HG03432 (cell line): ENCODE measurements at regions not wholly inside any gene's neighbourhood (a gene's known extent, or its start where the extent isn't known, plus 50 kb on each side); places are given as distances from the start of the nearest gene placed in this dataset.

Experiments used
- ATAC-seq: cut with Tn5 transposase; IDR thresholded peaks from one replicate; pipeline ENCODE4 v1.9.1; 2021; ENCODE audit warnings: mild to moderate bottlenecking, moderate library complexity; ENCODE audit not compliant: unreplicated experiment

DNA sequence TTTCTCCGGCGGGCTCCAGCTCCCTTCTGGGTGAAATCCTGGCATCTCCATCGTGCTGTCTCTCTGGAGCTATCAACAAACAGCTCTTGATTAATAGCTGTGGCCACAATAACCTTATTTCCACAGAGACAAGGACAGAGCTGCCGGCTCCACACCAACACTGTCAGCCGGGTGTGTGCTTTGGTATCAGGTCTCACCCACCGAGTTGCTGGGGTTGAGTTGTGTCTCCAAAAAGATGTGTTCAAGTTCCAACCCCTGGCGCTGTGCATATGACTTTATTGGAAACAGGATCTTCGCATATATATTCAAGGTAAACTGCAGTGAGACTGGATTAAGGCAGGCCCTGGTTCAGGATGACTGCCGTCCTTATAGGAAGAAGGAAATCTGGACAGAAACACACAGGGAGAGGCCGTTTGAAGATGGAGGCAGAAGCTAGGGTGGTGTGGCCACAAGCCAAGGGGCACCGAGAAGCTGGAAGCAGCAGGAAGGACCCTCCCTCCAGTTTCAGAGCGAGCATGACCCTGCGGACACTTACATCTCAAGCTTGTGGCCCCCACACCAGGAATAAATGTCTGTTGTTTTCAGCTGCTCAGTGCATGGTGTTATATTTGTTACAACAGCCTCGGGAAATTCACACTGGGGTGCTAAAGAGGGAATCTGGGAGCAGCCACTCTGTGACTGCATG is 88.4 kb upstream of the TMPRSS2 start:
- no peak for ATAC-seq

DNA sequence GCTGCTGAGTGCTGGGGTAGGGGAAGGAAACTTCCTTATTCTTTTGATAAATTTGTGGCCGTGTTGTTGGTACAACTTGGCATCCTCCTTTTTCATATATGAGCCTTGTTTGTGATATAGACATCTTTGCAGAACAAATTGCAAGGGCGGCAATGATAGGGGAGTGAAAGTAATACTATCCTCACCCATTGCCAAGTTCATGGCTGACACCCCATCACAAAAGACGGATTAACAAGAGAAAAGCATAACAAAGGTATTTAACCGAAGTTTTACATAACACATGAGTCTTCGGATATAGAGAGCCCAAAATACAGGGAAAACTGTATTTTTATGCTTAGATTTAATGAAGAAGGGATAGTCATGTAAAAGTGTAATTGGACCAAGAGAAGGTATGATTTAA is 86.3 kb upstream of the TMPRSS2 start:
- no peak for ATAC-seq

DNA sequence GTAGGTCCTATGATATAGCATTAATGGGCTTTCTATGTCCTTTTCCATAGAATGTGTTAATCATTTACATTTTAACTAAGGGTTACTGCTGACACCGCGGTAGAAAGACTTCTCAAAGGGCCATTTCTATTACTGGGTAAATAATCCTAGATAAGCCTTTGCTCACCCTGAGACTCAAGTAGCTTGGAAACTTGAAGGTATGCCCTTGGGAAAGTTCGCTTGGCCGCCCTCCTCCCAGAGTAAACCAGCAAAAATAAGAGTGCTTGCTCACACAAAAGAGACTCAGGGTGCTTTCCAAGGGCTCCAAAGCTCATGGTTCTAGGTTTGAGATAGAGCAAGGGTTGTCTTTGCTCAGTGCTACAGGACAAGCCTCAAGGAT is 85.8 kb upstream of the TMPRSS2 start:
- no peak for ATAC-seq

DNA sequence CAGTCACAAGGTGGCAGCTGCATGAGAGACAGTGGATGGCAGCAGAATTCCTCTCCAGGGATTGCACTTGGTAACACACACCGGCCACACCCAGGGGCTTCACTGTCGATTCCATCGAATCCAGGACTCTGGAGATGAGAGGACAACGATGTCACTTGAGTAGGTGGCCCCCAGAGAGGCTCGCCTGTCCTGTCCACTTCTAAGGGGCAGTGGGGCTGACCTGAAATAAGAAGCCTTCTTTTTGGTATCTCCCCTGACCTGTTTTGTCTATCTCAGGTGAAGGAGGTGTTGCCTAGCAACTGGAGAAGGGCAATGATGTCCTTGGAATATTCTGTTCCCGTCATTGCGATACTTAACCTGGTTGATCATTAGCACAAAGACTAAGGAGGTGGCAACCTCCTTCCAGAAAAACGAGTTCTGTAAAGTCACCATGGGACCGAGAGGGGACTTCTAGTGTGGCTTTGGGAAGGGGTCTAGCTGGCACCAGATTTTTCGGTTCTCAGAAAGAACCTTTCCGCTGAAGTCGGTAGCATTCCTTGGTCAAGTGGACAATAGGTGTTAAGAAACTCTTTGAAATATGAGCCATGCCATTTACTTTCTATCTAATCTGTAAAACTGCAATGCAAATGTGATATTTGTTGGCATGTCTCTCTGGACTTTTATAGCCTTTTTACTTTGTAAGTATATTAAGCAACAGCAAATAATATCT is 85.2 kb upstream of the TMPRSS2 start:
- ATAC-seq: no peak

DNA sequence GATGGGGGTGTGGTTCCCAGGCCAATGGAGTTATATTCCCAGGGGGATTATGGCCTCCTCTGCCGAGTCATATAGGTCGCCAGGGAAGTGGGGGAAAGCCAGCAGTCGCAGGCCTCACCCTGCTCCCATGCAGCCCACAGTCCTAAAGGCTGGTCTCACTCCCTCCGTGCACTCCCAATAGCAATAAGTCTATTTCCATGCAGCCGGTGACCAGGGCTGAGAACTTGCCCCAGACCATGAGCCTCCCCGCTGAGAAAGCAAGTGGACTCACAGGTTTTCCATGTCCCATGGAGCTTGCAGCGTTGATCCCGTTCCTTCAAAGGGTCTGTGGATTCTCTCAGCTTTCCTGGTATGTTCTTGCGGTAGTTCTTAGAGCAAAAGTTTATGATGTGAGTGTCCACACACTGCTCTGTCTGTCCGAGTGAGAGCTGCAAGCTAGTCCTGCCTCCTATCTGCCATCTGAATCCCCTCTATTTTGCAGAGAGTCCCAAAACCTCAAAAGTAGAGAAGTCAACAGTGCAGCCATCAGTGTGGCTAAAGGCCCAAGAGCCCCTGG is 81.7 kb upstream of the TMPRSS2 start:
- ATAC-seq: no peak

DNA sequence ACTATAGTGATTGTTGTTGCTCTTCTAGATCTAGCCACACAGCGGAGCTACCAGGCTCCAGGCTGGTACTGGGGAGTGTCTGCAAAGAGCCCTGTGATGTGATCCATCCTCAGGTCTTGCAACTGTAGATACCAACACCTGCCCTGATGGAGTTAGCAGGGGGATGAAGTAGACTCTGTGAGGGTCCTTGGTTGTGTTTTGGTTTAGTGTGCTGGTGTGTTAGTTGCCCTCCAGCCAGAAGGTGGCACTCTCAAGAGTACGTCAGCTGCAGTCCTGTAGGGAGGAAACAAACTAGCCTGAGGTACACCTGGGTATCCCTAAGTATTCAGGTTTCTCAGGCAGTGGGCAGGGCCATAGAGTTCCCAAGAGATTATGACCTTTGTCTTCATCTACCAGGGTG is 81.2 kb upstream of the TMPRSS2 start:
- no peak for ATAC-seq

DNA sequence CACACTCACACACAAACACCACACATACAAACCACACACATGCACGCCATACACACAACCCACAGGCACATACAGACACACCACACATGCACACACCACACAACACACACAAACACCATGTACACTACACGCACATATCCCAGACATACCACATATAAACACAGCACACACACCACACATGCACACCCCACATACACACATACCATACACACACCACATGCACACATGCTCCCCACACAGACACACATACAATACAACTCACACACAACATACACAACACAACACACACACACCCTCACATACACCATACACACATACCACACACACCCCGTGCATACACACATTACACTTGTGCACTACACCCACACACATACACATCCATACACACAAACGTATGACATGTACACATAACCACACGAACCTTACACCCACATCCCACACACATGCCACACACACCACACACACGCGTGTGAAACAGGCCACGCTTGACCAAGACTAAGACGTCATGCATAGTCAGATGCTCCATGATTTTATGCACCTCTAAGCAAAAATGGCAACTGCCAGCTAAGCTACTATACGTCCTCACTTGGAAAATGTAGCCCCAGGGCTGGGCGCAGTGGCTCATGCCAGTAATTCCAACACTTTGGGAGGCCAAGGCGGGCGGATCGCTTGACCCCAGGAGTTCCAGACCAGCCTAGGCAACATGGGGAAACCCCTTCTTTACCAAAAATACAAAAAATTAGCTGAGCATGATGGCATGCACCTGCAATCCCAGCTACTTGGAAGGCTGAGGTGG is 77.4 kb upstream of the TMPRSS2 start:
- no peak for ATAC-seq

DNA sequence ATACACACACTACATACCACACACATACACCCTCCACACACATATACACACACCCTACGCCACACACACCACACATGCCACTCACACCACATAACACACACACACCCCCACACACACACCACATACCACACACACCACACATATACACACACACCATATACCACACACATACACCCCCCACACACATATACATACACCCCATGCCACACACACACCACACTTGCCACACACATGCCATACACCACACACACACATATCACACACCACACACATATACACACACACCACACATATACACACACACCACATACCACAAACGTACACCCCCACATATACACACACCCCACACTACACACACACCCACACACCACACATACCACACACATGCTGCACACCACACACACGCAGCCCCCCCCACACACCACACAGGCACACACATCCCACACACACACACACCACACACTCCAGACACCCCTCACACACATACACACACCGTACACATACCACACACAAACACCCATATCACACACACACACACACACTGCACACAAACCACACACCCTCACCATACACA is 76.7 kb upstream of the TMPRSS2 start:
- ATAC-seq: no peak

DNA sequence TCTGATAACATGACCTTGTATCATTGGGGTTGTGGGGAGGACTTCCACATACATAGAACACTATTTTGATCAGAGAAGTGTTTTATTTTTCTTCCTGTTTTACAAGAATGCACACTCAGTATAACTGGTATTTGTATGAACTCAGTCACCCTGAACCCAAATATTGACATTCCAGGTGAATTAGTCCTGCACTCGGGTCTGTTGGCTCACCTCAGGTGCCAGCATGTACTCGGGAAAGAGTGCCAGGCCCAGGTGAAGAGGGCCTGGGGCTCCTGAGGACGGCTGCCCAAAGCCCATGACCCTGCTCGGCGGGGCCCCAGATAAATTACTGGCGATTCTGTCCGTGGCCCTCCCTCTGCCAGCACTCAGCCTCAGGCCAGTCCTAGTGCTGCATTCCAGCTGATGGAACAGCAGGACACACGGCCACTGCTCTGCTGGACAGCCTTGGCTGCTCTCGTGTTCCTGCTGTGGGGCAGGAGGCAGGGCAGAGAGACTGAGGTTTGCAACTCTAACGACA is 75.4 kb upstream of the TMPRSS2 start:
- no peak for ATAC-seq

DNA sequence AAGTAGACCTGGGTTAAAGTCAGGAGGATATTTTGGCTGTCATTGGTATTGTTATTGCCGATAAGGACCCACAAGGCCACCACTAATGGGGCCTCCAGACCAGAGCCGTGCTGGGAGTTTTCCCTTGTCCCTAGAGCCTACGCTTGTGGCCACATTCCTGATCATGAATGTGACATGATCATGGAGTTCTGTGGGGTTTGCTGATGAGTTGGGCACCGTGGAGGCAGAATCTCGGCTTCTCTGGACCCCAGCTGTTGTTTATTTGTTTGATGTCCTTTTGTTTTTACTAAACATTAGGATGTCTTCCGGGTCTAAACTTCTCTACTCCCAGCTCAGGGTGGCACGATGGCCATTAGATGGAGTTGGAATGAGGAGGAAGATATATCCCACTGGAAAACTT is 74.9 kb upstream of the TMPRSS2 start:
- ATAC-seq: no peak

DNA sequence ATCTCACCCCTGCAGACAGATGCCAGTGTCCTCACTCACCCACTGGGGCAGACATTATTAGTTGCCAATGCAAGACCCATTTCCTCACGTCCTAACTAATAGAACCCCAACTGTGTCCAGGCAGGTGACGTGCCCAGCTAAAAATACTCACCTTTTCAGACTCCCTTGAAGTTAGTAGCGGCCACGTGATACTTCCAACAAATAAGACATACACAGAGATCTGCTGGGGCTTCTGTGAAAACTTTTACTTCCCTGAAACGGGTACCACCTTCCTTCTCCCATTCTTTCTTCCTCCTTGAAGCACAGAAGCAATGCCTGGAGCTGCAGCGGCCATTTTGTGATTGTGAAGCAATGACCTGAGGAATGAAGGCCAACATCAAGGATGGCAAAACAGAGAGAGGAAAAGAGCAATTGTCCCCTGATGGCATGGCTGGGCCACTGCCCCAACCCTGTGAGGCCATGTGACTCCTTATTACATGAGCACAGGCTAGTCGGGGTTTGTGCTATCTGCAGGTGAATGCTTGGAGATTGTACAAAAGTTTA is 74.4 kb upstream of the TMPRSS2 start:
- ATAC-seq: no peak

DNA sequence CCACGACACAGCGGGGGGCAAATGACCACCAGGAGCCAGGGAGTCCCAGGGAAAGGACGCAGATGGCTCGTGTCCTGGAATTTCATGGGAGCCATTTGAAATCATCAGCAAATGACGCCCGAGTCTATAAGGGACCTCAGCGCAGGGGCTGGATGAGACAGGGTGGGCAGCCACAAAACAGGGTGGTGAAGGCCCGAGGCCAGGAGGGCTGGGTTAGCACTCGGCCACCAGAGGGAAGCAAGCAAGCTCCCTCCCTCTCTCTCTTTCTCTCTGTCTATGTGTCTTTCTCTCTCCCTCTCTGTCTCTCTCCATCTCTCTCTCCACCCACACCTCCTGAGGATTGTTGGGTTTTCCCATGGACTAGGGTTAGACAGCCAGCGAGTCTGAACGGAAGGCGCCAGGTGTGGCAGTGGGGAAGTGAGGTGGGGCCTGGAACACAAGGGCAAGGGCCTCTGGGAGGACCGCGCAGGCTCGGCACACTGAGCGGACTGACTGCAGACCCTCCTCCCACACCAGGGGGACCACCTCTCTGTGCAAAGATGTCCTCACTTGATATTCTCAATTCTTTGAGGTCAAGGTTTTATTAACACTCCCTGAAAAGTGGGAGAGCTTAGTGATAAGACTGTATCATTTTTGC is 73.8 kb upstream of the TMPRSS2 start:
- ATAC-seq: no peak

DNA sequence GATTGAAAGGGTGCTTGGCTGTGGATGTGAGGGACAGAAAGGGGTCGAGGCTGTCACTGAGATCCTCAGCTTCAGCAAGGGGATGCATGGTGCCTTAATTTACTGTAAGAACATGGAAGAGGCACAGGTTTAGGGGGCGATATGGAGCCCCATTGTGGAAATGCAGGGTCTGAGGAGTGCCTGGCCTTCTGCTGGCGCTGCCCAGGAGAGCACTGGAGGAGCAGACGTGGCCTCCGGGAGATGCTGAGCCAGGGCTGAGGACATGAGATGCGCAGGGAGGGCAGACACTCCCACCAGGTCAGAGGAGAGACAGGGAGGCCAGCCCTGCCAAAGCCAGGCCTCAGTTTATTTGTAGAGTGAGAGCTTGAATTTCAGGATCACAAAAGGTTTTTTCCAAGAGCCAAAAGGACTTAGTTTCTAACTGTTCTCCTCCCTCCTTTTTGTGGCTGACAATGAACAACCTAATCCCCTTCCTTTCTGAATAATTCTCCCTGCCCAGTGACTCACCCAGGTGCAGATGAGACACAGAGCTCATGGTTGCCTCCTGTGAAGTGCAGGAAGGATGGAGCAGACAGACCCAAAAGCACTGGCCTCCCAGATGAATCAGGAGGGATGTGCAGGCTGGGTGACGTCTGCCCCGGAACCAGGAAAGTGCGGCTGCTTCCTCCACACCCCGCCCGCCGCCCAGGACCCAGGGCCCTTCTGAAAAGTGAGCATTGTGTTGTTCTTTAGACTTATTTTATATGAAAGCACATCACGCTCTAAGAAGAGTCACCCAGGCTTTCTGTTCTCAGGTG is 73.0 kb upstream of the TMPRSS2 start:
- ATAC-seq: no peak

DNA sequence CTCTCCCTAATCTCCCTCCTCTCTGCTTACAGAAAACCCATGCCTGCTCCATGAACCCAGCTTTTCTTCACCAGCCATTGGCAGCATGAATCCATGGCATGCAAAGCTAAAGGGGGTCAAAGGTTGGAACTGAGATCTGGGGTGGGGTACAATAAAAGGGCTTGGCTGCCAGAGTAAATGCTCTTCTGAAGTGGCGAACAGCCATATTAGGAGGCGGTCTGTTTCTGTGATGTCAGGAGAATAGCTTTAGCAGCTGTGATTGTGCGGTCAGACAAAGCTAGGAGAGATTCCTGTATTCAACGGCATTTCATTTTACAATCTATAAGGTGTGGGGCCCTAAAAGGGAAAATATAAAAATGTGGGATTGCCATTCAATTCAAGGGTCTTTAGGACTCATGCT is 71.7 kb upstream of the TMPRSS2 start:
- ATAC-seq: no peak

DNA sequence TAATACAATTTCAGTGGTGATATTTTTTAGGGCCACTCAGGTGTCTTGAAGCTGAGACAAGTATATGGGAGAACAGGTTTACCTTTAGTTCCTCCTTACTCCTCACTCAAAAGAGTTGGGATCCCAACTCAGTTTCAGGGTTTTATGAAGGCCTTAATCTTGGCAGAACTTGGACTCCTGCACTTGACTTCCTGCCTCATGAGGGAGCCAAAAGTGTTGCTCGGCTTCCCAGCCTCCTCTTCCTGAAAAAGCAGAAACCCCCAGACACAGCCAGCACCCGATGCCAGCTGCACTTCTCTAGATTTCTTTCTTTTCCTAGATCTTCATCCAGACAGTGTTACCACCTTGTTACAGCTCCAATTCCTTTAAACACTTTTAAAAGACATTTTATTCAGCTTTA is 70.8 kb upstream of the TMPRSS2 start:
- no peak for ATAC-seq

DNA sequence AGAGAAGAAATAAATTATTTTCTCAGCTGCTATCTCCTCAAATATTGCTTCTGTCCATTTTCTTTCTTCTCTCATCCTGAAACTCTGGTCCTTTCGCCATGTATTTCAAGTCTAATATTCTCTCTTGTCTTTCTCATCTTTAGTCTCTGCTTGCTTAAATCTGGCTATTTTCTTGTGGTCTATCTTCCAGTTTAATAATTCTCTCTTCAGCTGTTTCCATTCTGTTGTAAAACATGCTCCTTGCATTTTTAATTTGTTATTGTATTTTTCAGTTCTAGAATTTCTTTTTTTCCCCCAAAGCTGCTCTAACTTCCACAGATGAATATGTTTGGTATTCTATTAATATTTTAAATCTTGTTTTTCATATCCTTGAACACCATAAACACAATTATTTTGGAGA is 70.1 kb upstream of the TMPRSS2 start:
- ATAC-seq: no peak

DNA sequence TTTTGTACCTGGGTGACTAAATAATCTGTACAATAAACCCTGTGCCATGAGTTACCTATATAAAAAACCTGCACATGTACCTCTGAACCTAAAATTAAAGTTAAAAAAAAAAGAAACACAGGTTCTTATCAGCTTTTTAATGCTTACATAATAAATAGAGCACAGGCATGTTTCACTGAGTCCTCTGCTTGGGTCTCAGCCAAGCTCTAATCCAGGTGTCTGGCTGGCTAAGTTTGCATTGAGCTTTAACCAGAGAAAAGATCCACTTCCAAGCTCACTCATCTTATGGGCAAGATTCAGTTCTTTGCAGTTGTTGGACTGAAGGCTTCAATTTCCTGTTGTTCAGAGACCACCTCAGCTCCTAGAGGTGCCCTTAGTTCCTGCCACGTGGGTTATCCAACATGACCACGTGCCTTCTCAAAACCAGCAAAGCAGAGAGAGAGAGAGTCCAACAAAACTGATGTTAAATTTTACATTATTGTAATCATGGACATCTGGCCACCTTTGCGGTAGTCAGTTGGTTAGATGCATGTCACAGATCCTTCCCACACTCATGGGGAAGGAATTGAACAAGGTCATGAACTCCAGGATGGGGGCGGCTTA is 68.2 kb upstream of the TMPRSS2 start:
- no peak for ATAC-seq

DNA sequence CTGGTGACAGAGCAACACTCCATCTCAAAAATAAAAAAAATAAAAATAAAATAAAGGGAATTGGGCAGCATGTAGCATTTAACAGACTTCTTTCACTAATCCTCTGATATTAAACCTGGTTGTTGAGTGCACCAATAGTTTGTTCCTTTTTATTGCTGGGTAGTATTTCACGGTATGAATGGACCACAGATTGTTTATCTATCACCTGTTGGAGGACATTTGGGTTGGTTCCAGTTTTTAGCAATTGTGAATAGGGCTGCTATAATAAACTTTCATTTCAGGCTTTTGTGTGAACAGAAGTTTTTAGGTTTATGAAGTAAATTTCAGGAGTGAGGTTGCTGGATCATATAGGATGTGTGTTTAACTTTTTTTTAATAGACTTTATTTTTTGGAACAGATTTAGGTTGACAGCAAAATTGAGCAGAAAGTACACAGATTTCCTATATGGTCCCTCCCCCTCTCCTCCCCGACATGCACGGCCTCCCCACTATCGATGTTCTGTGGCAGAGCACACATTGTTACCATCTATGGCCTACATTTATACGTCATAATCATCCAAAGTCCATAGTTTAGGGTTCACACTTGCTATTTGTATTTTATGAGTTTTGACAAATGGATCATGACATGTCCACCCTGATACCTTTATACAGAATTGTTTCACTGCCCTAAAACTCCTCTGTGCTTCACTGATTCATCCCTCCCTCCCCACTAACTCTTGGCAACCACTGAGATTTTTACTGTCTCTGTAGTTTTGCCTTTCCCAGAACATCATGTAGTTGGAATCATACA is 66.1 kb upstream of the TMPRSS2 start:
- ATAC-seq: no peak
